ENCODE measurements at regions not wholly inside any gene's neighbourhood (a gene's known extent, or its start where the extent isn't known, plus 50 kb on each side); places are given as distances from the start of the nearest gene placed in this dataset.

DNA sequence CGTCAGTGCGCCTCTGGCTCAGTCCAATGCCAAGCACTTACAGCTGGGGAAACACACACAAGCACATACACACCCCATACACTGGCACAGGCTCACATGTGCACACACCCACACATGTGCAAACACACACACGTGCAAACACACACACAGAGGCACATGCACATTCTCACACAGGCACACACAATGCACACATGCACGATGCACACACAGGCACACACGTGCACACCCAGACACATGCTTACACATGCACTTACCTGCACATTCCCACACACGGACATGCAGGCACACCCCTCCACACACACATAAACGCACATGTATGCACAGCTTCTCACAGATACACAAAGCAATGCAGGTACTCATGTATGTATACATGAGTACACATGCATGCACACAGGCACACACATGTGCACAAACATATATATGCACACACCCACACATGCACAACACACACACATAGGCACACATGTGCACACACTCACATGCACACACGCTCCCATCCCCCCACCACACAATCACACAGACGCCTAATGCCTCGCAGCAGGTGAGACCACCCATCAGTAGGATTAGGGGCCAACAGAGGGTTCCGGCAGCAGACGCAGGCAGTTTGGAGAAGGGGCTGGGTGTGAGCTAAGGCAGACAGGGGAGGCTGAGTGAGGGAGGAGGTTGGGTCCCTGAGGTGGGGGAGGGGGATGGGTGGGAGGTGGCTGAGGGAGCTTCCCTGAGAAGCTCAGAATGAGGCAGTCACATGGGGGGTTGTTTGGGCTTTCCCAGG is 71.2 kb upstream of the SLCO4A1 start:
- no peak overlapping the region for H3K4me2 ChIP-seq (ENCODE audit: low read depth, low read length)
- H4K20me1 ChIP-seq (ENCODE audit: insufficient read depth, low read length), result 0 out of 2 replicates have a peak, but pooled peaks cover 6% of the 10 kb centered on the region
- H3K4me1 ChIP-seq (ENCODE audit: control insufficient read depth, insufficient read depth, low read length), result no peaks in the 10 kb centered on the region
- H3K4ac ChIP-seq (ENCODE audit: low read depth, low read length), result no peak overlapping the region
- no peak overlapping the region for H2AK5ac ChIP-seq (ENCODE audit: low read depth, low read length)
- H2BK15ac ChIP-seq (ENCODE audit: low read depth, low read length), result no peak overlapping the region
- no peak overlapping the region for H3K4me3 ChIP-seq (ENCODE audit: insufficient read depth, low read depth, low read length)
- no peak overlapping the region for H3K56ac ChIP-seq (ENCODE audit: extremely low read depth, insufficient read depth, low read length)
- H4K8ac ChIP-seq (ENCODE audit: low read depth in 2 of 2, low read length in 2 of 2), result no peak overlapping the region
- dilution Hi-C loops (cut with HindIII; ENCODE audit: low sequenced_read_pairs, unreplicated experiment) (no loop called here), intact Hi-C loops (cut with micrococcal nuclease) (no loop called here), in situ Hi-C loops (cut with MboI; ENCODE audit: low sequenced_read_pairs) (no loop called here)
- no peak overlapping the region for H4K5ac ChIP-seq (ENCODE audit: low read depth, low read length)
- peak overlapping the region; percentile 58 for H2AFZ ChIP-seq (replicated peaks; ENCODE audit: low read length, poor library complexity)
- no peak overlapping the region for H2BK120ac ChIP-seq (ENCODE audit: low read depth, low read length)
- ChIA-PET POLR2A (ENCODE audit: unreplicated experiment) (no interaction called here), CTCF (interaction anchor here (0.6 kb wide), 1 partner anchor 11 kb away, joined by 7 read pairs; no protein-coding TSS in a partner anchor)
- no peak overlapping the region for H3K14ac ChIP-seq (replicated peaks; ENCODE audit: low read depth, low read length)
- no peaks in the 10 kb centered on the region for H3K79me1 ChIP-seq (ENCODE audit: low read depth in 1 of 2, low read length in 2 of 2)
- no peak for ATAC-seq (ENCODE audit: low read depth)
- no peak overlapping the region for H3K27ac ChIP-seq (ENCODE audit: insufficient read depth, low read length)
- no peaks in the 10 kb centered on the region for H3K9me1 ChIP-seq (ENCODE audit: insufficient read depth, low read length)
- DNase-seq, result no peak
- H2AK9ac ChIP-seq (replicated peaks; ENCODE audit: low read depth, low read length, poor library complexity), result no peak overlapping the region
- peaks cover 38% of the 10 kb centered on the region for H3K27me3 ChIP-seq (ENCODE audit: control insufficient read depth, insufficient read depth, low read length)
- H3K23ac ChIP-seq (ENCODE audit: low read depth, low read length), result no peak overlapping the region
- H4K91ac ChIP-seq (ENCODE audit: insufficient read depth, low read depth, low read length), result no peak overlapping the region
- 77% methylated on average over 7 of the region's 12 CpGs; no CpG with 5 or more reads in 1 of the 2 experiments for WGBS, 2 experiments (ENCODE audit: extremely low coverage in 2 of 2, insufficient read length in 1 of 2)
- no peaks in the 10 kb centered on the region for H3K9me3 ChIP-seq (ENCODE audit: control insufficient read depth, insufficient read depth, low read length)
- TF ChIP-seq CEBPB (IDR thresholded peaks at IDR 0.05; ENCODE audit: low read depth, low read length) (no peak), RAD21 (IDR thresholded peaks at IDR 0.05; ENCODE audit: low read length) (no peak), MAZ (IDR thresholded peaks at IDR 0.05; ENCODE audit: borderline replicate concordance, low read depth, low read length) (no peak), POLR2A (IDR thresholded peaks at IDR 0.05; ENCODE audit: low read depth, low read length) (no peak), BHLHE40 (IDR thresholded peaks at IDR 0.05; ENCODE audit: low read depth, low read length) (no peak), MAFK (IDR thresholded peaks at IDR 0.05; ENCODE audit: low read depth, low read length) (no peak)
- no peak overlapping the region for H2BK5ac ChIP-seq (ENCODE audit: low read depth, low read length, poor library complexity, severe bottlenecking)
- BruUV-seq (replicated peaks), result no TSS peak
- no peaks in the 10 kb centered on the region for H3K36me3 ChIP-seq (ENCODE audit: control insufficient read depth, insufficient read depth, low read length)
- no peak overlapping the region for H3K18ac ChIP-seq (ENCODE audit: low read depth, low read length)
- H3K9ac ChIP-seq (ENCODE audit: low read depth, low read length), result no peak overlapping the region
- no peak overlapping the region for H2BK20ac ChIP-seq (ENCODE audit: low read depth, low read length)

Data from IMR-90 (cell line).